Right lobe of liver (tissue), 4 donors: ENCODE measurements at regions not wholly inside any gene's neighbourhood (a gene's known extent, or its start where the extent isn't known, plus 50 kb on each side); places are given as distances from the start of the nearest gene placed in this dataset.

Source experiments
- CTCF ChIP-seq, 4 donors: fragments of 200-600 bp in 3 of 4; fragments of 450-650 bp in 1 of 4; IDR thresholded peaks; one replicate each; pipeline versions ENCODE4 v1.5.1 to v1.8.0; 2016 to 2022; ENCODE audit warnings: antibody characterized with exemption in 4 of 4, mild to moderate bottlenecking in 2 of 4
- POLR2A ChIP-seq: fragments of 450-650 bp; IDR thresholded peaks from one replicate; pipeline ENCODE4 v1.6.1; 2017; ENCODE audit warnings: antibody characterized with exemption, mild to moderate bottlenecking
- donor health status: DM: no; HTN: no; CAD: no.
- donor health status: DM: no; HTN: no; CAD: no.
- donor health status: DM: no; HTN: yes; CAD: no.

- TF ChIP-seq POLR2A (no peak), CTCF (IDR thresholded peaks at IDR 0.05) (no peak)
Measured at GRCh38 chr10:47060356-47060755, 149.1 kb downstream of the PTPN20 start.
